Activated naive CD4-positive, alpha-beta T cell treated with anti-CD3 and anti-CD28 coated beads, Interleukin-2, amount 10 ng/mL, durations not matched to agents 7 days and 5 days (primary cell): ENCODE measurements at regions not wholly inside any gene's neighbourhood (a gene's known extent, or its start where the extent isn't known, plus 50 kb on each side); places are given as distances from the start of the nearest gene placed in this dataset.

ENCODE experiments used
- CTCF ChIA-PET: fragments of 350-600 bp; sonication (Branson Sonifier 250); formaldehyde crosslinking; loops from one replicate; lab custom pipeline; 2021; ENCODE audit warnings: antibody characterized with exemption; lab: Charles Lee
- DNase-seq: peaks from one replicate; pipeline ENCODE4 v3.0.0-alpha.2; 2020
- H3K27ac Mint-ChIP-seq: one replicate; pipeline ENCODE4 v1.8.0; 2021; ENCODE audit warnings: mild to moderate bottlenecking, moderate library complexity, mixed read lengths
- H3K27me3 Mint-ChIP-seq: one replicate; pipeline ENCODE4 v1.8.0; 2021; ENCODE audit warnings: mild to moderate bottlenecking, mixed read lengths
- H3K36me3 Mint-ChIP-seq: one replicate; pipeline ENCODE4 v1.8.0; 2021; ENCODE audit warnings: mixed read lengths
- H3K4me1 Mint-ChIP-seq: one replicate; pipeline ENCODE4 v1.8.0; 2021; ENCODE audit warnings: mixed read lengths
- H3K4me3 Mint-ChIP-seq: one replicate; pipeline ENCODE4 v1.8.0; 2021; ENCODE audit warnings: mild to moderate bottlenecking, moderate library complexity, mixed read lengths
- H3K9me3 Mint-ChIP-seq: one replicate; pipeline ENCODE4 v1.8.0; 2021; ENCODE audit warnings: mixed read lengths

DNA sequence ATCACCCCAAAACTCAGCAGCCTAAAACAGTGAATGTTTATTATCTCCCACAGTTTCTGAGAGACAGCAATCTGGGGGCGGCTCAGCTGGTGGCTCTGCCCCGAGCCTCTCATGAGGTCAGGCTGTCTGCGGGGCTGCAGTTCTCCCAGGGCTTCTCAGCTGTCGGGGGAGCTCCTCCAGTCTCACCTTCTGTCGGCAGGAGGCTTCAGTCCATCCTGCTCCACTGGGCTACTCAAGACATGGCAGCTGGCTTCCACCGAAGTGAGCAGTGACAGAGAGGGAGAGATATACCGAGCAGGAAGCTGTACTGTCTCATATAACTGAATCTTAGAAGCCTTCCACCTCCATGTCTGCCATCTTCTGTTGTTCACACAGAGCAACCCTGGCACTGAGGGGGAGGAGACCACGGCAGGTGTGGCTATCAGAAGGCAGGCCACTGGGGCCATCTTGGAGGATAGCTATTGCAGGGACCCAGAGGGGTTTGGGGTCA lies 72.8 kb upstream of the ITGA11 start:
- Mint-ChIP-seq H3K27me3 (peaks cover 33% of the 10 kb centered on the region), H3K9me3 (no peaks in the 10 kb centered on the region), H3K4me3 (peak overlapping the region; percentile 13), H3K27ac (no peak overlapping the region), H3K36me3 (no peaks in the 10 kb centered on the region), H3K4me1 (peaks cover 7% of the 10 kb centered on the region)
- no peak for DNase-seq
- CTCF ChIA-PET, result no interaction called here

DNA sequence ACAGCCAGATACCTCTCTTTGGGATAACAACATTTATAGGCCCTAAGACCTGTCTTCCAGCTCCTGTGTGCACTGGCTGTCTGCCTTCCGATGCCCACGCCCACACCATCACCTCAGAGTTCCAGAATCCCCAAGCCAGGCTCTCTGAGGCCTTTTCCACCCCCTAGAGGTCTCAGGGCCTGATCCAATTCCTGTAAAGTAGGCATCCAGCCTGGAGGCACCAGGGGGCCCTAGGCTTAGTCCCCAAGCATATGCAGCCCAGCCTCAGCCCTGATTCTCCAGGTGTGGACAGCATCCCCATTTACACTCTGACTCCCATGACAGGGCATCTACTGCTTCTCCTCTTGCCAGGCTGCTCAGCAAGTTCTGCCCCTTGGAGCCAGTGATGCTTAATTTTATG lies 72.7 kb upstream of the CORO2B start:
- no peaks in the 10 kb centered on the region for H3K9me3 Mint-ChIP-seq
- H3K36me3 Mint-ChIP-seq, result no peaks in the 10 kb centered on the region
- DNase-seq, result no peak
- H3K4me1 Mint-ChIP-seq, result peaks cover 7% of the 10 kb centered on the region
- CTCF ChIA-PET, result interaction anchor here (1.7 kb wide), 1 partner anchor 200 kb away, joined by 3 read pairs; no protein-coding TSS in a partner anchor
- H3K27me3 Mint-ChIP-seq, result peaks cover 36% of the 10 kb centered on the region
- no peak overlapping the region for H3K27ac Mint-ChIP-seq
- H3K4me3 Mint-ChIP-seq, result no peak overlapping the region

DNA sequence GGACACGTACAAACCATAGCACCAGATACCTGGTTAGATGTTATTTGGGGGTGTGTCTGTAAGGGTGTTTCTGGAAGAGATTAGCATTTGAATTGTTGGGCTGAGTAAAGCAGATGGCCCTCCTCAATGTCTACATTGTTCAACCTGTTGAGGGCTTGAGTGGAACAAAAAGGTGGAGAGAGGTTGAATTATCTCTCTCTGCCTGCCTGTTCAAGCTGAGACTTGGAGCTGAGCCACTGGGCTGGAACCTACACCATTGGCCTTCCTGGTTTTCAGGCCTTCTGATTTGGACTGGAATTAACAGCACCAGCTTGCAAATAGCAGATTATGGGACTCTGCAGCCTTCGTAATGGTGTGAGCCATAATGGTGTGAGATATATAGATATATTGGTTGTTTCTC lies 71.3 kb upstream of the CORO2B start:
- H3K27me3 Mint-ChIP-seq, result peaks cover 45% of the 10 kb centered on the region
- H3K27ac Mint-ChIP-seq, result no peak overlapping the region
- no peak for DNase-seq
- H3K4me1 Mint-ChIP-seq, result peaks cover 7% of the 10 kb centered on the region
- no peaks in the 10 kb centered on the region for H3K9me3 Mint-ChIP-seq
- no peak overlapping the region for H3K4me3 Mint-ChIP-seq
- CTCF ChIA-PET, result interaction anchor here (1.7 kb wide), 1 partner anchor 201 kb away, joined by 3 read pairs; no protein-coding TSS in a partner anchor
- H3K36me3 Mint-ChIP-seq, result no peaks in the 10 kb centered on the region

DNA sequence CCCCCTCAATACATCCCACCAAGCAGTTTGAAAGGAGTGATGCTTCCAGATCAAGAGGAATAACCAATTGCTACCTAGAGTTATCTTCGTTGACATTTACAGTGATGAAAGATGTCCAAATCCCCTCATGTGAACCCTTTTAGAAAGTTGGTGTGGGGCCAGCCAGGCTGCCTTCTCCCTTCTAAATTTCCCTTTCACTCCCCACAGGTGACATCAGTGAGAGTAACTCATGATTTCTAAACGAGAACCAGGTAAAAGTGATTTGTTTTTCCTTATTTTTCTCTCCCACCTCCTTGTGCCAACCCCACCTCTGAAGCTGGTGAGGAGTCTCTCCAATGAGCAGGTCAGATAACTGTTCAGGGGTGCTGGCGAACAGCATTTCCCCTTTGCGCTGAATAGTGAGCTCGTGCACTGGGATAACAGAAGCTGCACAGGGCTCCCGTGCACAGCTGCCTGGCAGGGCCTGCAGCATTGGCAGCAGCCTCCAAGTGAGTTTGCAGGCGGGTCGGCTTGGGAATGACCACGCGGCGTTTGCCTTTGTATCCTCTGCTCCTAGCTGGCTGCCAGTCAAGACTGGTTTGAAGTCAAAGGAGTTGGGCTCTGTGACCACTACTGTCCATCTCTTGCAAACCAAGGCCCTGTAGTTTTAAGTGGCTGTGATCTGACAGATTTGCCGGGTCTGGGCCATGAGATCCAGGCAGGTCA lies 70.2 kb upstream of the CORO2B start:
- H3K4me1 Mint-ChIP-seq, result peaks cover 7% of the 10 kb centered on the region
- no peak overlapping the region for H3K27ac Mint-ChIP-seq
- H3K27me3 Mint-ChIP-seq, result peaks cover 44% of the 10 kb centered on the region
- no peak for DNase-seq
- H3K9me3 Mint-ChIP-seq, result peaks cover 2% of the 10 kb centered on the region
- CTCF ChIA-PET, result no interaction called here
- H3K36me3 Mint-ChIP-seq, result no peaks in the 10 kb centered on the region
- no peak overlapping the region for H3K4me3 Mint-ChIP-seq

DNA sequence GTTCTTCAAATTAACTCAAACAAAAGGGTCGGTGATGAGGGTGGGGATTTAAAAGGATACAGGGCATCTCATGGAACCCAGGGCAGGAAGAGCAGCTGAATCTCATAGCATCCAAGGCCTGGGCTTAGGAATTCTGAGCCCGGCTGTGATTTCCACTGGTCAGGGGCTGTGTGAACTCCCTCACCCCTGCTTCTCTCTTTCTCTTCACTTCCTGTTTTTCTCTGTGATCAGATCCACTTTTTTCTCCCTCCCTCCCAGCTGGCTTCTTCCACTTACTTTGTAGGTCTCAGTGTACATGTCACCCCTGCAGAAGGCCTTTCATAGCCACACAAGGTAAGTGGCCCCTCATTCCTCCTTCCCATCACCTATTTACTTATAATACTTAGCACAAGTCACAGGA lies 68.2 kb upstream of the CORO2B start:
- CTCF ChIA-PET, result interaction anchor here (0.6 kb wide), 1 partner anchor 9 kb away, joined by 3 read pairs; no protein-coding TSS in a partner anchor
- no peak for DNase-seq
- H3K27me3 Mint-ChIP-seq, result peaks cover 40% of the 10 kb centered on the region
- no peaks in the 10 kb centered on the region for H3K36me3 Mint-ChIP-seq
- H3K4me3 Mint-ChIP-seq, result no peak overlapping the region
- peaks cover 3% of the 10 kb centered on the region for H3K9me3 Mint-ChIP-seq
- no peak overlapping the region for H3K27ac Mint-ChIP-seq
- H3K4me1 Mint-ChIP-seq, result no peaks in the 10 kb centered on the region

DNA sequence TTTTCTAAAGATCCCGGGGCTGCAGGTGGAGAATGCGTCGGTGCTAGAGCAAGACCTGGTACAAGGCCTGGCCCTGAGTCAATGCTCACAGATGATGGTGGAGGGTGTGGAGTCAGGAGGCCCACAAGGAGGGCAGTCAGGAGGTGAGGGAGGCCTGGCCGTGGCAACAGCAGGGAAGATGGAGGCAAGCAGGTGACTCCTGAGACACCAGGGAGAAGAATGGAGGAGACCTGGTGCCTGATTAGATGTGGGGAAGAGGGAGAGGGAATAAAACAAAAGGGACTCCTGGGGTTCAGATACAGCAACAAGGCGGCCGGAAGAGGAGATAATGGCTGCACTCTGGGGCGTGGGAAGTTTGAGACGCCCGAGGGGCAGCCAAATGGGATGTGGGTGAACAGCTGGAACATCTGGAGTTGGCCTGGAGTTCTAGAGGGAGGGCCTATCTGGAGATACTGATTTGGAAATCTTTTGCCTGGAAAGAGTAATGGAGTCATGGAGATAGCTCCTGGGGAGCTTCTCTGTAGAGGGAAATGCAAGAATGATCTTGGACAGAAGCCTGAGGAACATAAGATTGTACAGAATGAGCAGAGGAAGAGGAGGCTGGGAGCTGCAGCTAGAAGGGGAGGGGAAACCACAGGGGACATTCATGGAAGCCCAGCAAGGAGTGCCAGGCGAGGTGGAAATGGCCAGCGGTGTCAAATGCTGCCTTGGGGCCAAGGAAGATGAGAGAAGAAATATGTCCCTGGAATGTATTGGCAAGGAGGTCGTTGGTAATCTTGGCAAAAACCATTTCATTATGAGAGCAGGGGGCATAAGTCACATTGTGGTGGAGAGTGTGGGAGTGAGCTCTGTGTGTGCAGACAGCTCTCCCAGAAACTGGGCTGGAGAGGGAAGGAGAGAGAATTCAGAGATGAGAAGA lies 67.5 kb upstream of the CORO2B start:
- peaks cover 3% of the 10 kb centered on the region for H3K9me3 Mint-ChIP-seq
- no peaks in the 10 kb centered on the region for H3K36me3 Mint-ChIP-seq
- CTCF ChIA-PET, result no interaction called here
- no peak overlapping the region for H3K4me3 Mint-ChIP-seq
- no peak for DNase-seq
- no peak overlapping the region for H3K27ac Mint-ChIP-seq
- H3K4me1 Mint-ChIP-seq, result no peaks in the 10 kb centered on the region
- H3K27me3 Mint-ChIP-seq, result peaks cover 37% of the 10 kb centered on the region

DNA sequence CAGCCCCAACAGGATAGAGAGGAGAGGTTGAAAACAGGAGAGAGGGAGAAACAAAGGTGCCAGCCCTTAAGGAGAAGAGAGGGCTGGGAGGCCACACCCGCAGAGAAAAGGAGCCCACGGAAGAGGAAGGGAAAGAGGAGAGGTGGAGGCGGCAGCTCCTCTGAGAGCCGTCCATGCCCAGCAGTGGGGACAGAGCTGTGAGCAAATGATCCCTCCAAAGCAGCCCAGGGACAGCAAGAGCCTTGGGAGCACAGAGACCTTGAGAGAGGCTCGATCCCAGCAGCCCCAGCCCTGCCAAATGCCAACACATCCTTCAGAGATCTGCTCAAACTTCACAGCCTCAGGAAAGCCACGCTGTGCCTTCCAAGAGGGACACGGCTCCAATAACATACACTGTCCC lies 66.7 kb upstream of the CORO2B start:
- DNase-seq, result no peak

DNA sequence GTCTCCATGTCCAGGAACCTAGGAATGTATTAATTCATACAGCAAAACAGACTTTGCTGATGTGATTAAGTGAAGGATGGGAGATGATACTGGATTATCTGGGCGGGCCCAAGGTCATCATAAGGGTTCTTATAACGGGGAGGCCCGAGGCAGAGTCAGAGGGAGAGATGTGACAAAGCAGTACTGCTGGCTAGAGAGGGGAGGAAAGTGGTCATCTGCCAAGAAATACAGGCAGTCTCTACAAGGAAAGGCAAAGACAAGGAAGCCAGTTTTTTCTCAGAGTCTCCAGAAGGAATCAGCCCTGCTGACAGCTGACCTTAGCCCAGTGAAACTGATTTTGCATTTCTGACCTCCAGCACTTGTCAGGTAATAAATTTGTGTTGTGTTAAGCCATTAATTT lies 66.2 kb upstream of the CORO2B start:
- peaks cover 49% of the 10 kb centered on the region for H3K27me3 Mint-ChIP-seq
- DNase-seq, result no peak

More for the DNA sequence above, 66.7 kb upstream of the CORO2B start:
- Mint-ChIP-seq H3K9me3 (peaks cover 3% of the 10 kb centered on the region), H3K4me1 (no peaks in the 10 kb centered on the region), H3K4me3 (no peak overlapping the region), H3K36me3 (no peaks in the 10 kb centered on the region), H3K27ac (no peak overlapping the region), H3K27me3 (peaks cover 44% of the 10 kb centered on the region)
- CTCF ChIA-PET, result no interaction called here

DNA sequence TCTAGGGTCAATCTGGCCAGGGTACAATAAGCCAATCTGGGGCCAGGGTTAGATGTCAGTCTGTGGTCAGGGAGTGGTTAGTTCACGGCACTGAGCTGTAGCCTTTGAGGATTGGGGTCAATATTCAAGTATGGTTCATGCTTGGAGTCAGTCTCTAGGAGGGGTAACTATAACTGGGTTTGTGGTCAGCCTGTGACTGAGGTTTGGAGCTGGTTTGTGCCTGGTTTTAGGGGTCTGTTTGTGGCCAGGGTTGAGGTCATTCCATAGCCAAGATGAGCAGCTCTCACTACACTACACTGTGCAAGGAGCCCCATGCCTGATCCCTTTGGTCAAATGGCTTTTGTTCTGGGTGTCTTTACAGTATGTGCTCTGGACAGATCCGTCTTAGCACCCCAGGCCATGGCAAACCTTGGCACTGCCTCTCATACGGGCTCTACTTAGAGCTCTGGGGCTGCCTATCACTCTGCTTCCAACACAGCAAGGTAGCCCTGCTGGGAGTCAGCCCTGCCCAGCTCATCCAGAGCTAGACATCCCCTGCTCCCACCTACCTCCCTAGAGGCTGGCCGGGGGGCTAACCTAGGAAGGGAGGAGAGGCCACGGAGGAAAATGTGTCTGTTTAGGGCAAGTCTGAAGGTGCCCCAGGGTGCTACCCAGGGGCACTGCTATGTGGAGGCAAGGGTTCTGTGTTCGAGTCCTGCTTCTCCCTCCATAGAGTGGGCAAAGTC lies 63.3 kb upstream of the CORO2B start:
- CTCF ChIA-PET, result no interaction called here
- DNase-seq, result no peak
- H3K27me3 Mint-ChIP-seq, result peaks cover 58% of the 10 kb centered on the region
- H3K36me3 Mint-ChIP-seq, result no peaks in the 10 kb centered on the region
- H3K9me3 Mint-ChIP-seq, result peaks cover 3% of the 10 kb centered on the region
- H3K4me3 Mint-ChIP-seq, result no peak overlapping the region
- no peaks in the 10 kb centered on the region for H3K4me1 Mint-ChIP-seq
- no peak overlapping the region for H3K27ac Mint-ChIP-seq

More for the DNA sequence above, 66.2 kb upstream of the CORO2B start:
- H3K36me3 Mint-ChIP-seq, result no peaks in the 10 kb centered on the region
- no peak overlapping the region for H3K27ac Mint-ChIP-seq
- H3K4me1 Mint-ChIP-seq, result no peaks in the 10 kb centered on the region
- peaks cover 3% of the 10 kb centered on the region for H3K9me3 Mint-ChIP-seq
- no peak overlapping the region for H3K4me3 Mint-ChIP-seq
- CTCF ChIA-PET, result no interaction called here

DNA sequence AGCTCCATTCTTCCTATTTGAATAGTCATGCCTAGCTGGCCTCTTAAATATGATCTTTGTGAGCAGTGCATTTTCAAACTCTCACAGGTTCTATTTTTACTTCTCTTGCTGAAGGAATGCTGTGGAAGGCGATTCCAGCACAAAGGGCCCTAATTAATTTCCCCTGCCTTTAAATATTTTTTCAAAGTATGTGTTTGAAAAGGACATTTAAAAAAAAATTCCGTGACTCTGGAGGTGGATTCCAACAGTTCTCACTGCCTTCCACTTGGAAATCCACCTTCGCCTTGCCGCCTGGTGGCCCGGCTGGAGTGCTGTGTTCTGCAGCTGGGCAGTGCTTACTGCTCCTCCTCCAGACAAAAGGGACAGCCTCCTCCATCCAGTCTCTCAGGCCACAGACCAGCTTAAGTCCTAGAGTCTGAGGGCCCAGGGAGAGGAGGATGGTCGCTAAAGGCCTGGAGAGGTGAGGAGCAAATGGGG lies 61.5 kb upstream of the CORO2B start:
- Mint-ChIP-seq H3K4me1 (no peaks in the 10 kb centered on the region), H3K27ac (no peak overlapping the region), H3K4me3 (no peak overlapping the region), H3K27me3 (peaks cover 52% of the 10 kb centered on the region), H3K36me3 (no peaks in the 10 kb centered on the region), H3K9me3 (peaks cover 3% of the 10 kb centered on the region)
- no peak for DNase-seq
- CTCF ChIA-PET, result no interaction called here

DNA sequence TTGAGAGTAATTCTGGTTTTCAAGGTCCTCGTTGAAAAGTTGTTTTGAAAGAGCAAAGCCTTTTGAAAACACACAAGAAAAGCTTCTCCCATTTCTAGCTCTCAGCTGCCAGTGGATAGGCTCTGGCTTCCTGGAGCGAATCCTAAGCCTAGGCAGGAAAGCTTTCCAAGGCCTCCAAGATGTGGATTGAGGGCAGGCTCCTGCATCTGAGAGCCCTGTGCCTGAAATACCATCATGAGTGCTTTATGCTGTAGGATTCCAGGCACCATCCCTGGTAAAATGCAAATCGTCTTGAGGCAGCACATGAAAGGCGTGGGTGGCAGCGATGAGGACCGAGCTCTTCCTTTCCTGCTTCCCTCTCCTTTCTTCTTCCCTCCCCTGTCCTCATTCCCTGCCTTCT lies 60.7 kb upstream of the CORO2B start:
- Mint-ChIP-seq H3K36me3 (no peaks in the 10 kb centered on the region), H3K27ac (no peak overlapping the region), H3K4me3 (no peak overlapping the region), H3K4me1 (no peaks in the 10 kb centered on the region), H3K9me3 (peaks cover 3% of the 10 kb centered on the region), H3K27me3 (peaks cover 53% of the 10 kb centered on the region)
- CTCF ChIA-PET, result no interaction called here
- DNase-seq, result no peak

DNA sequence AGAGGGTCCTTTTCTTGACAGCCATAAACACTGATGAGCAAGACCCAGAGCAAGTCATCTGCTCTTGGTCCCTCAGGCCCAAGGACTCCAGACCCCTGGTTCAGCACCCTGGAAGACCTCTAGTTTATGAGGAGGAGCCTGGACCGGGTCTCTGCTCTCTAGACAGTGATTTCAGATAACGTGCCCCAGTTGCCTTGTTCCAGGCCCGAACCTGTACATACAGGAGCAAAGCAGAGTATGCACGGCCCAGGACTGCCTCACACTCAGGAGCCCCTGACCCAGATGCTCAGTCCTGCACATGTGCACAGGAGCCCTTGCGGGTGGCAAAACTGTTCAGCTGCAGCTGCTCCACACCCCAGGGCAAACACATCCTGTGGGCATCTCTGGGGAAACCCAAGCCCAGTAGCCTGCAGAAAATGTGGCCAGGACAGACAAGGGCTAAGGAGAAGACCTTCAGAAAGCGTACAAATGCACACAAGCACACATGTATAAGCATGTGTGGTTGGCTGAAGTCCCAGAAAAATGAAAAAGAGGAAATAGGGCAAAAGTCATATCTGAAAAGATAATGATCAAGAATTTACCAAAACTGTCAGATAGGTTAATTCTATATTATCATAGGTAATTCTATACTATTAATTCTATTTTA lies 59.9 kb upstream of the CORO2B start:
- Mint-ChIP-seq H3K27me3 (peaks cover 62% of the 10 kb centered on the region), H3K36me3 (no peaks in the 10 kb centered on the region), H3K4me3 (no peak overlapping the region), H3K4me1 (no peaks in the 10 kb centered on the region), H3K9me3 (no peaks in the 10 kb centered on the region), H3K27ac (no peak overlapping the region)
- DNase-seq, result no peak
- CTCF ChIA-PET, result no interaction called here

DNA sequence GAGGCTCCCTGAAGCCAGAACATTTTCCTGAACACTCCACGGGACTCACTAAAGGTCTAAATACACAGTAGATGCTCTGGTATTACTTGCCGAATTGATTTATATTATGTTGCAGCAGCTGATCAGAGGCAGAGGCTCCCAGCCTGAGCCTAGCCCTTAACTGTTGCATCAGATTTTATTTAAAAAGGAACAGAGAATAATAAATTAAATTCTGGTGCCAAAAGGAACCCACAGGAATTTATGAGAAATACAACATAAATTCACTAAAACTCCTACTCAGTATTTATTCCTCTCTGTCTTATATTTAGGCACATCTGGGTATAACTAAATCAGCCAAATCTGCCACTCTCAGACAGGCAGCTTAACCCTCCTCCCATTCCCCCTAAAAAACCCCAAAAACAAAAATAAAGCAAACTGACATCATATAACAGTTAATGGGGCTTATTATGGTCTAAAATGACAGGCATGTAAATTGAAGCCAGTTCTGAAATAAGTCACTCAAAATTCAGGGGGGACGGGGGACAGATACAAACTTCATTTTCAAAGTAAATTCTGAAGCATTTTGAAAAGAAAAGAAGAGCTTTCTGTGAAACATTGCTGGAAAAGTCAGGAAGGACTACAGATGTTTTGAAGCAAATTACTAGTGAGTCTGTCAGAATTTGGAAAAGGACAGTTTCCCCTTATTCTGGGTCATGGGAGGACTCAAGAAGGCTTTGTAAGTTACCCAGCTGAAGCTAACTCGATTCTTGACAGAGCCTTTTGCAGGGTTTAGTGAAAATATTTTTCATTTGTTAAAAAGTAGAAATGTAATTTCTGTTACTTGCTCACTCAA lies 53.8 kb upstream of the CORO2B start:
- H3K36me3 Mint-ChIP-seq, result no peaks in the 10 kb centered on the region
- CTCF ChIA-PET, result interaction anchor here (1.0 to 1.7 kb wide), 3 partner anchors 12 to 219 kb away, joined by 3 to 6 read pairs (median 4); no protein-coding TSS in a partner anchor
- no peak overlapping the region for H3K4me3 Mint-ChIP-seq
- H3K9me3 Mint-ChIP-seq, result no peaks in the 10 kb centered on the region
- H3K27me3 Mint-ChIP-seq, result peaks cover 44% of the 10 kb centered on the region
- H3K4me1 Mint-ChIP-seq, result peaks cover 22% of the 10 kb centered on the region
- no peak overlapping the region for H3K27ac Mint-ChIP-seq
- no peak for DNase-seq
